A673 (cell line): ENCODE measurements at regions not wholly inside any gene's neighbourhood (a gene's known extent, or its start where the extent isn't known, plus 50 kb on each side); places are given as distances from the start of the nearest gene placed in this dataset.

ENCODE experiments used
- EZH2 ChIP-seq: fragments of 200-600 bp; sonication (generic); IDR thresholded peaks from 2 replicates; pipeline ENCODE4 v1.6.1; 2017; ENCODE audit warnings: borderline replicate concordance, low read depth, mild to moderate bottlenecking, mixed read lengths, antibody characterized with exemption, low read length; ENCODE audit not compliant: poor library complexity, severe bottlenecking
- TF ChIP-seq, protein P1 (sequence below): fragments of 300-800, 200-600 bp; sonication (generic); conservative IDR thresholded peaks from 2 replicates; pipeline ENCODE4 v1.5.1; 2017; ENCODE audit warnings: low read depth, mild to moderate bottlenecking, antibody characterized with exemption, low read length, moderate library complexity, mixed read lengths

DNA sequence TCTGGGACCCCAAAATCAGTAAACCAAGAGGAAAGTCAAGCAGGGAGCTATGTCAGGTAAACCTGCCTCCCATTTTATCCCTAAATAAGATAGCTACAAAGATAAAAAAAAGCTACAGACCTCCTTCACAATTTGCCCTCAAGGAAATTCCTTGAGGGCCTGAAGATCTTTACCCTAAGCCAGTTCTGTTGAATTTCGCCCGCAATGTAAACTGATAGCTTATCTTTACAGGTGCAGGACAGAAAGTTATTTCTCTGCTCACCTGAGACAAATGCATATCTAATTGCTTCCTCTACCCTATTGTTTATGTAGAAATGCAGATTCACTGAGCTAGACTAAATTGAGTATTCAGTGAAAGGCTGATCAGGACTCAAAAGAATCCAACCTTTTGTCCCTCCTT lies 153.4 kb upstream of the CHRM3 start:
- TF ChIP-seq, protein P1, sequence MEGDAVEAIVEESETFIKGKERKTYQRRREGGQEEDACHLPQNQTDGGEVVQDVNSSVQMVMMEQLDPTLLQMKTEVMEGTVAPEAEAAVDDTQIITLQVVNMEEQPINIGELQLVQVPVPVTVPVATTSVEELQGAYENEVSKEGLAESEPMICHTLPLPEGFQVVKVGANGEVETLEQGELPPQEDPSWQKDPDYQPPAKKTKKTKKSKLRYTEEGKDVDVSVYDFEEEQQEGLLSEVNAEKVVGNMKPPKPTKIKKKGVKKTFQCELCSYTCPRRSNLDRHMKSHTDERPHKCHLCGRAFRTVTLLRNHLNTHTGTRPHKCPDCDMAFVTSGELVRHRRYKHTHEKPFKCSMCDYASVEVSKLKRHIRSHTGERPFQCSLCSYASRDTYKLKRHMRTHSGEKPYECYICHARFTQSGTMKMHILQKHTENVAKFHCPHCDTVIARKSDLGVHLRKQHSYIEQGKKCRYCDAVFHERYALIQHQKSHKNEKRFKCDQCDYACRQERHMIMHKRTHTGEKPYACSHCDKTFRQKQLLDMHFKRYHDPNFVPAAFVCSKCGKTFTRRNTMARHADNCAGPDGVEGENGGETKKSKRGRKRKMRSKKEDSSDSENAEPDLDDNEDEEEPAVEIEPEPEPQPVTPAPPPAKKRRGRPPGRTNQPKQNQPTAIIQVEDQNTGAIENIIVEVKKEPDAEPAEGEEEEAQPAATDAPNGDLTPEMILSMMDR, result no peak
- no peak for TF ChIP-seq EZH2
